ENCODE measurements at regions not wholly inside any gene's neighbourhood (a gene's known extent, or its start where the extent isn't known, plus 50 kb on each side); places are given as distances from the start of the nearest gene placed in this dataset.

DNA sequence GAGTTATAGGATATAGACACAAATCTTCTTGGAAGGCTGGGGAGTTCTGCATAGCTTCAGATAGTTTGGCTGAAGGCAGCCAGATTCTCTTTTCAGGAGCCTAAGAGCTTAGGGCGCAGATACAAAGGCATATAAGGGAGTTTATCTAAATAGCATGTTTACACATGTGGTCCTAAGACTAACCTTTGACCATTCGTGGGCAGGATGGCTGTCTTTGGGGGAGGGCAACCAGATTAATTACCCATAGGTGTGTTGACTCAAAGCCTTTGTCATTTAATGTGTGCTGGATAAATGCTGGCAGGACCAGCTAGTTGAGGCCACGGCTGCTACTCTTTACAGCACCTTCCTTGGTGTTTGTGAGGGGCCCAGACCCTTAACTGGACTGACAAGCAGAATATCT lies 71.8 kb downstream of the IER5 start:
- TF ChIP-seq POLR2A (IDR thresholded peaks at IDR 0.05; ENCODE audit: low read depth, low read length): no peak
- no peak for TF ChIP-seq TAF1 (IDR thresholded peaks at IDR 0.05; ENCODE audit: low read depth, low read length)
- TF ChIP-seq POLR2AphosphoS5 (IDR thresholded peaks at IDR 0.05; ENCODE audit: low read depth, low read length): no peak

All from GM12891 (cell line).